ENCODE measurements at regions not wholly inside any gene's neighbourhood (a gene's known extent, or its start where the extent isn't known, plus 50 kb on each side); places are given as distances from the start of the nearest gene placed in this dataset.

GRCh38 chr14:61122862-61123261 is 141.8 kb downstream of the SLC38A6 start:
- no peak for TF ChIP-seq TBP (IDR thresholded peaks at IDR 0.05; ENCODE audit: low read depth, low read length)
- no peak for TF ChIP-seq CTCF (IDR thresholded peaks at IDR 0.05; ENCODE audit: control extremely low read depth in 1 of 3, insufficient read depth in 1 of 3, low read depth in 1 of 3, low read length in 3 of 3)
- TF ChIP-seq USF2 (IDR thresholded peaks at IDR 0.05; ENCODE audit: low read length): no peak
- TF ChIP-seq YY1 (IDR thresholded peaks at IDR 0.05; ENCODE audit: low read depth, low read length): no peak
- no peak for TF ChIP-seq SUZ12 (IDR thresholded peaks at IDR 0.05; ENCODE audit: low read length)
- TF ChIP-seq EZH2 (IDR thresholded peaks at IDR 0.05; ENCODE audit: low read depth, low read length, severe bottlenecking): no peak
- no peak for TF ChIP-seq MAFK (IDR thresholded peaks at IDR 0.05; ENCODE audit: low read depth, low read length)
- no peak for TF ChIP-seq POLR2A (IDR thresholded peaks at IDR 0.05; ENCODE audit: control extremely low read depth in 1 of 2, low read depth in 2 of 2, low read length in 2 of 2)
- TF ChIP-seq POLR2AphosphoS5 (IDR thresholded peaks at IDR 0.05; ENCODE audit: low read depth, low read length): no peak
